Effector CD4-positive, alpha-beta T cell (primary cell): ENCODE measurements at regions not wholly inside any gene's neighbourhood (a gene's known extent, or its start where the extent isn't known, plus 50 kb on each side); places are given as distances from the start of the nearest gene placed in this dataset.
"Not testable (repeated sequence)": the region's sequence is repeated elsewhere in the genome, so short reads cannot be mapped to it uniquely, and the experiment has no call there.

Source experiments
- DNase-seq: peaks from one replicate; pipeline ENCODE4 v3.0.0-alpha.2; 2020

DNA sequence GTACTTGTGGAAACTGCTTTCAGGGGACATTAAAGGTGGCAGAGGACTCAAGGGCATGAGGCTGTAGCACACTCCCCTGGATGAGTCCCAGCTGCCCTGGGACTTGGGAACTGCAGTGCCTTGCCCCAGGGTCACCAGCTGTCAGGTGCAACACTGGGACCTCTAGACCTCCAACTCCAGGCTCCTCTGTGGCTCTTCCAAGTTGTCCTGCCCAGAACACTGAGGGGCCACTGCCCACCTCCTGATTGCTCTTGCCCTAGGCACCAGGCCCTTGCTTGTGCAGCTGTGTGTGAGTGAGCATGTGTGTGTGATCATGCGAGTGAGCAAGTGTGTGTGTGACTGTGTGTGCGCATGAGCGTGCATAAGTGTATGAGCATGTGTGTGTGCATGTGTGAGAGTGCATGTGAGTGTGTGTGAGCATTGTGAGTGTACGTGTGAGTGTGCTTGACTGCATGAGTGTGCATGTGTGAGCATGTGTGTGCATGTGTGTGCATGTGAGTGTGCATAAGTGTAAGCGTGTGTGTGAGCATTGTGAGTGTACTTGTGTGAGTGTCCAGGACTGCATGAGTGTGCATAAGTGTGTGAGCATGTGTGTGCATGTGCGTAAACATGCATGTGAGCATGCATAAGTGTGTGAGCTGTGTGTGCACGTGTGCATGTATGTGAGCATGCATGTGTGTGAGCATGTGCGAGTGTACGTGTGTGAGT lies 301.5 kb downstream of the NDUFA10 start:
- DNase-seq = no peak

DNA sequence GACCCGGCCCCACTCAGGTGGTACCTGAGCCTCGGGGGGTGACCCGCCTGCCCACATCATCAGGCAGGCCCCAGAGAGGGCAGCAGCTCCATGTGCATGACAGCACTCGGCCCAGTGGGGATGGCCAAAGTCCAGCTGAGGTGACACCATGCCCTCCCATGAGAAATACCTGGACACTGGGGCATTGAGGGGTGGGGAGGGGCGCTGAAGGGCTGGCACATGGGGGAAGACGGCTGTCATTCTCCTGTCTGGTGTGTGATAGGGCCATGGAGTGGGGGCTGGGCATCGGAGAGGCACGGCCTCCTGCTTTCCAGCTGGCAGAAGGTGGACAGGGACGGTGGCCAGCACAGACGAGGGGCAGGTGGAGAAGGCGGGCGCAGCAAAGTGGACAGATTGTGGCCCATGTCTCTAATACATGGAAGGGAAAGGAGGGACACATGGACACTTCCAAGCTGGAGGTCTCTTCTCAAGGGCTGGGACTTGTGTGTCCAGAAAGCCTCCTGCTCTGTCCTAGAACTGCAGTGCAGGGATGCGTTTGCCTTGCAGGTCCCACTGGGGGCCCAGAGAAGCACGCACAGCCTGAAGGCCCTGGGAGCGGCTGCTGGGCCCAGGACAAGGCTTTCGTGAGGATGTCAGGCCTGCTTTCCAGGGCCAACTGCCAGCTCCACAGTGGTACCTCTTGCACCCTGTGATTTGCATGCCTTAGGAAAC lies 302.2 kb downstream of the NDUFA10 start:
- DNase-seq = no peak

DNA sequence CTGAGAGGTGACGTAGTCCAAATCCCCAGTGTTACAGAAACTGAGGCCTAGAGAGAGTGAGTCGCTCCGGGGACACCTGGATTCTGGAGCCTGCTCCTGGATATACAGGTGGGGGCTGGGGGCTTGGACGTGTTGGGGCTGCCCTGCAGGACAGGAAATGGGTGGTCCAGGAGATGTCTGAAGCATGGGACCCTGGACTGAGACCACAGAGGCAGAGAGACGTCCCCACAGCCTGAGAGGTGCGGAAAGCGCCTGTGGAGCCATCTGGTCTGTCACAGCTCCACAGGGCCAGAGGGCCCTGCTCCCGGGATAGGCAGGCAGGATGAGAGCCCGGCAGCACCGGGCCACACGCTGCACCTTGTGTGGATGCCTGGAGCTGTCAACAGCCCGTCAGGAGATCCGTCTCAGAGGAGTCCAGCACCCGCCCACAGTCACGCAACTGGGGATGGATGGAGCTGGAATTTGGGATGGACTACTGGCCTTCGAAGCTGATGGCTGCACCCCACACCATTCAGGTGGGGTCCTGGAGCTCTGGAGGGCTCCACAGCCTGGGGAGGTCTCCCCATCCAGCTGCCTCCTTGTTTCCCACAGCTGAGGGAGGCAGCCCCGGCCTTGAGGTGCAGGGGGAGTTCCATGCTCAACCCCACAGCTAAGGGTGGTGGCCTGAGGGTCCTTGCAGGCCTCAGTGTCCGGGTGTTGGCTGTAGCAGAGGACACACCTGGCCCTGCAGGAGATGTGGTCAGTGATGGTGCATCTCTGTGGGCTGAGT lies 303.0 kb downstream of the NDUFA10 start:
- no peak for DNase-seq

DNA sequence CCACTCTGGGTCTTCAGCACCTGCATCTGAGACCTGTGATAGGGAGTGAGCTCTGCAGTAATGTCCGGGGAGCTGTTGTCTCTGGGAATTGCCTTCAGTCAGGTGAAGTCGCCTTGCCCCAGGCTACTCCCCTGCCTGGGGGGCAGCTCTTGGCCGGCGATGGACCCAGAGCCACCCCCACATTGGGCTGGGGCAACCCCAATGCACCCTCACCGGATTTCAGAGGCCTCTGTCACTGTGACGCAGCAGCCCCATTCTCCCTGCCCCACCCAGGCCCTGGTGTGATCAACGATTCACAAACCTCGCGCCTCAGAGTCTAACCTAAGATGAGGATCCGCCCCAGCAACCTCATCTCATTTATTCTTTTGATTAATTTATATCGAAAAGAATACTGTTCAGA lies 303.6 kb downstream of the NDUFA10 start:
- DNase-seq = no peak

DNA sequence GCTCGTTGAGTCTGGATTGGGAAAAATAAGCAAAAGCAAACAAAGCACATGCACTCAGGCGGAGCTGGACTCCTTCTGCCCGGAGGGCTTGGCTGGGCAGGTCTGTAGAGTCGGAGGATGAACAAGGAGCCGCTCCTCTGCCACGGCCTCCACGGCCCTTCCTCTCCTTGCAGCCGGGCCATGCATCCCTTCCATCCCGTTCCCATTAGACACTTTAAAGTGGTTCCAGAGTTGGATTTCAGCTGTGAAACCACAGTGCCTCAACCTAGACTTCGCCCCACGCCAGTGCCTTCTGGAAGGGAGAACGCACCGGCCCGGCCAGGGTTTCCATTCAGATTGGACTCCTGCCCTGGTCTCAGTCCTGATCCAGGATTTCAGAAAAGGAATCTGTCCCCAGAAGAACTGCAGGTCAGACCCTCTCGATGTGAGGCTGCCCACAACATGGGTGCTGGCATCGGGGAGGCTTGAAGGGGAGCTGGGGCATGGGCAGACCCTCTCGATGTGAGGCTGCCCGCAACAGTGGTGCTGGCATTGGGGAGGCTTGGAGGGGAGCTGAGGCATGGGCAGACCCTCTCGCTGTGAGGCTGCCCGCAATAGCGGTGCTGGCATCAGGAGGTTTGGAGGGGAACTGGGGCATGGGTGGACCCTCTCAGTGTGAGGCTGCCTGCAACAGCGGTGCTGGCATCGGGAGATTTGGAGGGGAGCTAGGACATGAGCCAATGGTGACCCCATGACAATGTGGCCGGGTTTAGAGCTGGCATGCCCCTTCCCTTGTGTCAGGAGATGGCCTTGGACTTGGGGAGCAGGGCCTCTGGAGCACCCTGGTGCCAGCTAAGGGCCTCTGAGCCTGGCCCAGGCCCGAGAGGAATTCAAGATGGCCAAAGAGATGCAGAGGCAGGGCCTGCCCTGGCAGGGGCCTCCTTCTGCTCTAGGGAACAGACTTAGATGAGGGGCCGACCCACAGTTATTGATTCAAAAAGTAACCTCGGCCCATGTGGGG lies 304.5 kb downstream of the NDUFA10 start:
- no peak for DNase-seq

DNA sequence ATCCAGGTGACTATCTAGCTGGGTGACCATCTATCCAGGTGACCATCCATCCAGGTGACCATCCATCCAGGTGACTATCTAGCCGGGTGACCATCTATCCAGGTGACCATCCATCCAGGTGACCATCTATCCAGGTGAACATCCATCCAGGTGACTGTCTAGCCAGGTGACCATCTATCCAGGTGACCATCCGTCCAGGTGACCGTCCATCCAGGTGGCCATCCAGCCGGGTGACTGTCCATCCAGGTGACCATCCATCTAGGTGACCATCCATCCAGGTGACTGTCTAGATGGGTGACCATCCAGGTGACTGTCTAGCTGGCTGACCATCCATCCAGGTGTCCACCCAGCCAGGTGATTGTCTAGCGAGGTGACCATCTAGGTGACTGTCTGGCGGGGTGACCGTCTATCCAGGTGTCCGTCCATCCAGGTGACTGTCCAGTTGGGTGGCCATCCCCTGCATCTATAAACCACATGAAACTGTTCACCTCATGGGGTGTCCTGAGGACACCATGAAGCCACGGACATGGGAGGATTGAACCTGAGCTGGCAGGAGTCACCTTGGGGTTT lies 305.3 kb downstream of the NDUFA10 start:
- no peak for DNase-seq

DNA sequence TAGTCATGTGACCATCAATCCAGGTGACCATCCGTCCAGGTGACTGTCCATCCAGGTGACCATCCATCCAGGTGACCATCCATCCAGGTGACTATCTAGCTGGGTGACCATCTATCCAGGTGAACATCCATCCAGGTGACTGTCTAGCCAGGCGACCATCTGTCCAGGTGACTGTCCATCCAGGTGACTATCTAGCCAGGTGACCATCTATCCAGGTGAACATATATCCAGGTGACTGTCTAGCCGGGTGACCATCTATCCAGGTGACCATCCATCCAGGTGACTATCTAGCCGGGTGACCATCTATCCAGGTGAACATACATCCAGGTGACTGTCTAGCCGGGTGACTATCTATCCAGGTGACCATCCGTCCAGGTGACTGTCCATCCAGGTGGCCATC lies 306.2 kb downstream of the NDUFA10 start:
- not testable (repeated sequence) for DNase-seq

DNA sequence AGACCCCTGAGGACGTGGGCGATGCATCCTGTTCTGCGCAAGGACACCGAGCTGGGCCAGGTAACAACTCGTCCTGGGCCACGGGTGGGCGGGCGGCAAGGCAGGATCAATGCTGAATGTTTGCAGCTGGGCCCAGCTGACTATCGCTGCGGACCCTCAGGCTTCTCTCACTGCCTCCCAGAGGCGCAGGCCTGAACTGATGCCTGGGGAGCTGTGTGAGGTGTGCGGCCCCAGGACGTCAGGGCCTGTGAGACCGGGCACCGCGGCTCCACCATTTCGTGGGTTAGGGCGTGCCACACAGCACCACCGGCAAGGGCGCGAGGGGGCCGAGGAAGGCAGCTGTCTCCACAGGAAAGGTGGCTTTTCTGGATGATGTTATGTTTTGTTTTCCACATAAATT lies 307.4 kb downstream of the NDUFA10 start:
- DNase-seq = no peak

DNA sequence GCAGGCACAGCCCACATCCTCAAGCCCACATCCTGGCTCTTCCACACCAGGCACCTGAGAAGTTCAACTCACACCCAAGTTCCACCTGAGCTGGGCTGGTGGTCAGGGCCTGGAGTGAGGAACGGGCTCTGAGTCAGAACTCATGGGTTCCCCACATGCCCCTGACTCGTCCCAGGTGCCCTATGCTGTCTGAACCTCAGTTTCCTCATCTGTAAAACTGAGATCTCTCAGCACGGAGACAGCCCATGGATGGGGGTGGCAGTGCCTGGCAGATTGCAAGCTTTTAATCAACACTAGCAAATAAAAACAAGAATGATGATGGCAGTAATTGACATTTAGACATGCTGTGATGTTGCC lies 307.8 kb downstream of the NDUFA10 start:
- DNase-seq = no peak

DNA sequence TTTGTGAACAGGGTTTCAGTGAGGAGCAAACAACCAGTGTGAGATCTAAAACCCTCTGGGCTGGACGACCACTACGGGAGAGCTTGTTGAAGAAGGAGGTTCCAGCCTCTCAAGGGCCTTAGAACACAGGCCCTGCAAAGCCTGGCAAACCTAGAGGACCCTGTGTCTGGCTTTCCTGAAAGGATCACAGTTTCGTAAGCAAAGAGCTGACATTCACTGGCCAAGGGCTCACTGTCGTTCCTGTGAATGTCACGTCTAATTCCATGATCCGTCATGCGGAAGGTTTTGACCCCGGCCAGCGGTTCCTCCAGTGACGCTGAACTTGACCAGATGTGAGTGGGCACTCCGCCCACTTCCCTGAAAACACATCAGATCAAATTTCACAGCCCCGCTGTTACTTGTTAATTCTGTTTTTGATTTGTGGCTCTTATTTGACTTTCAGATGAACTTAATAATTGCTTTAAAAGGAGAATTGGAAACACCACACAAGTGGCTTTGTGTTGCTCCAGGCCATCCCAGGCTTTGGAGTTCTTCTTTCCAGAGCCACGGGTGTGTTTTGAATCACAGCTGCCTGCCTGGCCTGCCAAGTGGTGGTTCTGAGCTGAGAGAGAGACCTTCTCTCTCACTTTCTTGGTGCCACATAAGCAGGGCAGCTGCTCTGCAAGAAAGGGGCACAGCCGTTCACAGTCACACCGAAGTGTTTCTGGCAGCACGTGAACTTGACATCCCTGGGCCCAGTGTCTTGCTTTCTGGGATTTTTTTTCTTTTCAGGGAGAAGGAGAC lies 308.4 kb downstream of the NDUFA10 start:
- DNase-seq = no peak

DNA sequence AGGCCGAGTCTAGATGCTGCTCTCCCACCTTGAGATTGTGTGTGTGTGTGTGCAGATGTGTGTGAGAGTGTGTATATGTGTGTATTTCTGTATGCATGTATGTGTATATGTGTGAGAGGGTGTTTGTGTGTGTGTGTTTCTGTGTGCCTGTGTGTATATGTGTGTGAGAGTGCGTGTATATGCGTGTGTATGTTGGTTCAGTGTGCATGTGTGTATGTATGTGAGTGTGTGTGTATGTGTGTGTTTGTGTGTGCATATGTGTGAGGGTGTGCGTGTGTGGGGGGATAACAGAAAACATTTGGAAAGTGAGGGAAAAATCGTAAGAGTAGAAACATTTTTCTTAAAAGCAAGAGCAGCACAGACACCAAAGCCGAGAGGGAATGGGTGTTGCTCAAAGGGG lies 309.1 kb downstream of the NDUFA10 start:
- no peak for DNase-seq

DNA sequence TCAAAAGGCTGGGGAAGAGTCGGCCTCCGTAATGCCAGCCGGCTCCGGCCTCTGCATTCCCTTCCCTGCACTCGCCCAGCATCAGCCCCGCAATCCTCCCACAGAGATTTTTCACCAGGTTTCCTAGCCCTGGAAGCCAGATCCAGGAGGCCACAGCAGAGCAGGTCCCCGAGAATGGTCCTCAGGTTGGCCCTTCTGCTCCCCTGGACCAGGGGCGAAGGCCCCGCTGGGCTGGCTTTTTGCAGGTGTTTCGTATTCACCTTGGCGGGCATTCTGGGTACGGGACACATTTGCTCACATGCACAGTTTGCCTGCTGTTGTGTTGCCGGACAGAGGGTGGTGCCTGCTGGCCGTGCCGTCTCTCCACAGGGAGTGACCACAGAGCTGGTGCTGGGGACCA lies 309.5 kb downstream of the NDUFA10 start:
- DNase-seq = no peak

DNA sequence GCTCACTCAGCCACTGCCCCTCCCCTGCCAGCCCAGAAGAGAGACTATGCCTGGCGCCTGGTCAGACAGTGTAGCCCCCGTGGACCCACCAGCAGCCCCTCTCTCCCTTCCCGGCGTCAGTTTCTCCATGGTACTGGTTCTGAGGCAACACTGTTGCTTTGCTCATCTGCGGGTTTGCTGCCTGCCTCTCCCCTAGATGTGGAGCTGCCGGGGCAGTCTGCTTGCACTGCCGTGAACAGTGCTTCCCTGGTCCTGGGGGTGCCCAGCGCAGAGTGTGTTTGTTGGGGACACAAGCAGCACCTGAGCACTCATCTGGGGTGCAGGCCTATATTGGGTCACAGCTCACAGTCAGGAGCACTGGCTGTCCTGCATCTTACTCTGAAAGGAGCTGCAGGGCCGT lies 309.9 kb downstream of the NDUFA10 start:
- DNase-seq = no peak

DNA sequence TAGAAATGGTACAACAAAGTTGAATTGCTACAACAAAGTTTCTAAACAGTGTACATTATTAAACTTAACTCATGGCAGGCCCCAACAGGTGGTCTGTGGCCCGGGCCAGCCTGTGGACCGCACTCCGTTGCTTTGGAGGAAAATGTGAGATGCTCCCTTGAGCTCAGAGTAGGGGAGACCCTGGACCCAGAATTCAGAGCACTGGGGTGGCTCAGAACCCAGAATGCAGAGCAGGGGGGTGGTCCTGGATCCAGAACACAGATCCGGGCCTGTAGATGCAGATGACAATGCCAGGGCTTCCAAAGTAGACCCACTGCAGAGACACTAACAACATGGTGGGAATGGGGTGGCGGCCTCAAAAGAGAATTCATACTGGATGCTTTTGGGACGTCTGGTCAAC lies 311.0 kb downstream of the NDUFA10 start:
- DNase-seq = no peak

DNA sequence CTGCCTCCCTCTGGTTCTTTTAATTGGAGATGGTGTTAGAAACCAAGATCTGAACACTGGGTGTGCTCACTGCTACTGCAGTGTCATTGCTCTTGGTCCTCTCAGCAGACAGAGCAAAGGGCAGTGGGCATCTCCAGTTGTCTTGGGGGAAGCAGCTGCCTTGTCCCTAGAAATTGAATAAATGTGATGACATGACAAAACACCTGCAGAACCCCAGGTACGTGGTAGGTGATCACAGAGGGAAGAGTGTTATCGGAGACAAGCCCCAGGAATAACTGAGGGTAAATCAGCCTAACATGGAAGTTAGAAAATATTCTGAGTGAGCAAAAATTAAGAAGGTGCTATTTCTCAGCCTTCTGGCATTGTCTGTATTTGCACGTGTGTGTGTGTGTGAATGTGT lies 311.9 kb upstream of the HDAC4 start:
- no peak for DNase-seq

DNA sequence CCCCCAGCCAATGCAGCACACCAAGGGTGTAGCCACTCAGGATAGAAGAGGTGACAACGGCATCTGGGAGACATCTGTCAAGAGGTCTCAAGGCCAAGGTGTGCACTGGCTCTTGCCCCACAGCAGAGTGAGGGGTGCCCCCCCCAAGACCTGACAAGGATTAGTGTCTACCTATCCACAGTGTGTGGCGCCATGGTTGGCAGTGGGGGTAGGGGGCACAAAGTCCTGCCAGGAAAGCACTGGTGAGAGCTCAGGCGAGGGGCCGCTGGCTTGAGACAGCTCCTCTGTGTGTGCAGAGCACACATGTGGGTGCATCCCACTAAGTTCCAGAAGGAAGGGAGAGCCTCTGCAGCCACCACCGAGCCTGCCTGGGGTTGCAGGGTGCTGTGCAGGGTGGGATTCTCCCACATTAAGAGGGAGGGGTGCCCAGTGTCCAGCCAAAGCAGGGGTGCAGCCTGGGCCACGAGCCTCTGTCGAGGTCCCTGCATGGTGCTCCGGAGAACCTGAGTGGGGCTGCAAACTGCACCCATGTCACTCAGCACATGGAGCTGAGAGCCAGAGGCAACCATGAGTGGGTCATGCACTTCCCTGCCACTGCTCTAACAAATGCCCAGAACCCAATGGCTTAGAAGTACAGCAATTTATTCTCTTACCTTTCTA lies 311.2 kb upstream of the HDAC4 start:
- no peak for DNase-seq

DNA sequence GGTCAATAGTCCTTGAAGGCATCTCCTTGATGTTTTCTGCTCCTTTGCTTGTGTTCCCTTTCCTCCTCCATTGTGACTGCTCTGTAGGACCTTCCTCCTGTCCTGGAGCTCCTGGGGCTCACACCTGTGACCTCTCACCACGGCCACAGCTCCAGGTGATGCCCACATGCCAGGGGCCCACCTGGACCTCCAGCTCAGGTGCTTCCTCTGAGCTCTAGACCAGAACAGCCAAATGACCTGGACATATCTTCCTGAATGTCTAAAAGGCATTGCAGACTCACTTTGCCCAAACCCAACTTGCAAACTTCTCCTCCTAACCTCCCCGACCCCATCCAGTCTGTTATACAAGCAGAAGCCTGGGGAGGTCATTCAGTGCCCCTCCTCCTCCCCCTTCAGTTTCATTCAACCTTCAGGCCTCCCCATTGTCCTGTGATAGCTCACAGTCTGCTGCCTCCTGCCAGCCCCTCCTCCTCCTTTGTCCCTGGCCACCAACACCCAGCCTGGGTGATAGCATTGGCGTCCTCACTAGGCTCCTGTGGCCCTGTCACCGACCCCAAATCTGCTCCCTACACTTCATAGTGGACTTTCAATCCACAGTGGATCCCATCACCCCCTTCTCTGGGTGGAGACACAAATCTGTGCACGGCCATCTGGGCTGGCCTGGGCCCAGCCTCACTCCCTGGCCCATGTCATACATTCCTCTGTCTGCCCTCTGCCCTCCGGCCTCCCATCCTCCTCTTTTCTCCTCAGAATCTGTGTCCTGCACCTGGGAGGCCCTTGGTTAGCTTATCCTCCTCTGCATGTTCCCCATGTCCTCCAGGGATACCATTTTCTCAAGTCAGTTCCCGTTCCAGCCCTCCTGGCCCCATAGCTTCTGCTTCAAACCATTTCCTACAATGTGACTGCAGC lies 310.4 kb upstream of the HDAC4 start:
- DNase-seq = no peak

DNA sequence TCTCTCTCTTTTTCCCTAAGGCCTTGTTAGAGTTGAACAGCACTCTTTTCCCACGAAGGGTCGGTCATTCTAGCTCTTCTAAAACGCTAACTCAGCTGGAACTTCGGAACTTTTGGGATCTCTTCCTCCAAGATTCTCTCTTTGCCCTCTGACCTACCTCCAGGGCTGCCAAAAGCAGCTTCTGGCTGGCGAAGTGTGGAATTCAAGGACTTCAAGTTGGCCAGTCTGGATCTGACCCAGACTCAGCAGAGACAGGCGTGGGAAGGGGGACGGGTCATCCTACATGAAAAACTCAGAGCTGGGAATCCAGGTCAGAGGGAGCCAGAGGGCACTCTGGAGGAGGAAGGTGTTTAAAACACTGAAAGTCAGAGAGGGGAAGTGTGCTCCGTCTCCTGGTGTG lies 305.5 kb upstream of the HDAC4 start:
- DNase-seq = no peak

DNA sequence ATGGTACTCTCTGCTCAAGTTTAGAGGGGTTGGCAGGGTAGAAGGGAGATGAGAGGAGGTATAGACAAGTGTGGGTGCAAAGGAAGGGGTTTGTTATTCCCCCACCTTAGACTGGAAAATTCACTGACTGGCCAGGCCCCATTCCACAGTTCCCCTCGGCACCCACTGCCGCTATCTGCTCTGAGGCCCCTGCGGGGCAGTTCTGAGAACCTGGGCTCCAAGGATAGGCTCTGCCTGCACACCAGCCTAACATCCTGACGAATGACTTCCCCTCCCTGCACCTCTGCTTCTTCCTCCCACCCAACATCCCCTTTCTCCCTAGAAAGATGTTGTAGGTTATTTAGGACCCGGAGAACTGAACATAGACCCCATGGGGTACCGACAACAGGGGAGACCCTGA lies 303.9 kb upstream of the HDAC4 start:
- DNase-seq = no peak

DNA sequence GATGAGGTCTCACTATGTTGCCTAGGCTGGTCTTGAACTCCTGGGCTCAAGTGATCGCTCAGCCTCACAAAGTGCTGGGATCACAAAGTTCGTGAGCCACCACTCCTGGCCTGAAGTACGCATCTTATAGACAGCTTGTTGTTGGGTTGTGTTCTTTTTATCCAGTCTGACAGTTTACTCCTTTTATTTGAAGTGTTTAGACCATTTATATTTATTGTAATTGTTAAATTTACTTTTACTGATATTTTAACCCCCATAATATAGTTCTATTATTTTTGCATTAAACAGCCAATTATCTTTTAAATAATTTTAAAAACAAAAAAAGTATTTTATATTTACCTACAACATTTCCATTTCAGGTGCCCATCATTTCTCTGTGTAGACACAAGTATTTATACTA lies 303.0 kb upstream of the HDAC4 start:
- DNase-seq = no peak
